ENCODE measurements at regions not wholly inside any gene's neighbourhood (a gene's known extent, or its start where the extent isn't known, plus 50 kb on each side); places are given as distances from the start of the nearest gene placed in this dataset.
"Not testable (repeated sequence)": the region's sequence is repeated elsewhere in the genome, so short reads cannot be mapped to it uniquely, and the experiment has no call there.

GRCh38 chr1:73827283-73827682 is 370.7 kb downstream of the LRRIQ3 start:
- H3K36me3 Mint-ChIP-seq (ENCODE audit: low read depth); H3K4me3 Mint-ChIP-seq; H3K27me3 Mint-ChIP-seq; DNase-seq; H3K4me1 Mint-ChIP-seq; H3K27ac Mint-ChIP-seq; H3K9me3 ChIP-seq (ENCODE audit: control insufficient read depth, low read length, poor library complexity, severe bottlenecking); ATAC-seq: not testable (repeated sequence)

GRCh38 chr1:73824065-73824464 is 373.9 kb downstream of the LRRIQ3 start:
- ATAC-seq (no peak), DNase-seq (no peak)
- Mint-ChIP-seq H3K4me1 (no peaks in the 10 kb centered on the region), H3K27me3 (no peaks in the 10 kb centered on the region), H3K4me3 (no peak overlapping the region), H3K27ac (no peak overlapping the region), H3K36me3 (ENCODE audit: low read depth) (no peaks in the 10 kb centered on the region)
- H3K9me3 ChIP-seq (ENCODE audit: control insufficient read depth, low read length, poor library complexity, severe bottlenecking): no peaks in the 10 kb centered on the region

GRCh38 chr1:73821520-73821919 is 376.5 kb downstream of the LRRIQ3 start:
- H3K4me1 Mint-ChIP-seq: no peaks in the 10 kb centered on the region
- no peak overlapping the region for H3K27ac Mint-ChIP-seq
- H3K4me3 Mint-ChIP-seq: no peak overlapping the region
- no peaks in the 10 kb centered on the region for H3K27me3 Mint-ChIP-seq
- ATAC-seq (no peak), DNase-seq (no peak)
- no peaks in the 10 kb centered on the region for H3K36me3 Mint-ChIP-seq (ENCODE audit: low read depth)
- H3K9me3 ChIP-seq (ENCODE audit: control insufficient read depth, low read length, poor library complexity, severe bottlenecking): no peaks in the 10 kb centered on the region

GRCh38 chr1:73820843-73821242 is 377.1 kb downstream of the LRRIQ3 start:
- H3K9me3 ChIP-seq (ENCODE audit: control insufficient read depth, low read length, poor library complexity, severe bottlenecking): no peaks in the 10 kb centered on the region
- no peak overlapping the region for H3K4me3 Mint-ChIP-seq
- no peak for ATAC-seq
- no peak overlapping the region for H3K27ac Mint-ChIP-seq
- H3K36me3 Mint-ChIP-seq (ENCODE audit: low read depth): no peaks in the 10 kb centered on the region
- H3K27me3 Mint-ChIP-seq: no peaks in the 10 kb centered on the region
- no peaks in the 10 kb centered on the region for H3K4me1 Mint-ChIP-seq
- no peak for DNase-seq

- Mint-ChIP-seq H3K27ac (no peak overlapping the region), H3K27me3 (no peaks in the 10 kb centered on the region), H3K4me1 (no peaks in the 10 kb centered on the region), H3K36me3 (ENCODE audit: low read depth) (no peaks in the 10 kb centered on the region), H3K4me3 (no peak overlapping the region)
- no peaks in the 10 kb centered on the region for H3K9me3 ChIP-seq (ENCODE audit: control insufficient read depth, low read length, poor library complexity, severe bottlenecking)
- no peak for DNase-seq
- no peak for ATAC-seq
Observed at GRCh38 chr1:73813716-73814115, 384.3 kb downstream of the LRRIQ3 start.

GRCh38 chr1:73813236-73813635 is 384.7 kb downstream of the LRRIQ3 start:
- no peak overlapping the region for H3K27ac Mint-ChIP-seq
- H3K27me3 Mint-ChIP-seq: no peaks in the 10 kb centered on the region
- H3K36me3 Mint-ChIP-seq (ENCODE audit: low read depth): no peaks in the 10 kb centered on the region
- no peaks in the 10 kb centered on the region for H3K4me1 Mint-ChIP-seq
- no peak overlapping the region for H3K4me3 Mint-ChIP-seq
- DNase-seq: no peak
- no peak for ATAC-seq
- H3K9me3 ChIP-seq (ENCODE audit: control insufficient read depth, low read length, poor library complexity, severe bottlenecking): no peaks in the 10 kb centered on the region

GRCh38 chr1:73811798-73812197 is 386.2 kb downstream of the LRRIQ3 start:
- DNase-seq: no peak

GRCh38 chr1:73804935-73805334 is 393.0 kb downstream of the LRRIQ3 start:
- ATAC-seq (no peak), DNase-seq (no peak)
- H3K36me3 Mint-ChIP-seq (ENCODE audit: low read depth): no peaks in the 10 kb centered on the region
- H3K27ac Mint-ChIP-seq: no peak overlapping the region
- H3K9me3 ChIP-seq (ENCODE audit: control insufficient read depth, low read length, poor library complexity, severe bottlenecking): no peaks in the 10 kb centered on the region
- H3K4me1 Mint-ChIP-seq: no peaks in the 10 kb centered on the region
- H3K4me3 Mint-ChIP-seq: no peak overlapping the region
- H3K27me3 Mint-ChIP-seq: no peaks in the 10 kb centered on the region

More at GRCh38 chr1:73811798-73812197, 386.2 kb downstream of the LRRIQ3 start:
- Mint-ChIP-seq H3K4me3 (no peak overlapping the region), H3K27me3 (no peaks in the 10 kb centered on the region), H3K27ac (no peak overlapping the region), H3K4me1 (no peaks in the 10 kb centered on the region), H3K36me3 (ENCODE audit: low read depth) (no peaks in the 10 kb centered on the region)
- ATAC-seq: no peak
- H3K9me3 ChIP-seq (ENCODE audit: control insufficient read depth, low read length, poor library complexity, severe bottlenecking): no peaks in the 10 kb centered on the region

- H3K27ac Mint-ChIP-seq: no peak overlapping the region
- H3K27me3 Mint-ChIP-seq: no peaks in the 10 kb centered on the region
- no peaks in the 10 kb centered on the region for H3K4me1 Mint-ChIP-seq
- ATAC-seq: no peak
- no peak overlapping the region for H3K4me3 Mint-ChIP-seq
- H3K36me3 Mint-ChIP-seq (ENCODE audit: low read depth): no peaks in the 10 kb centered on the region
- no peak for DNase-seq
- no peaks in the 10 kb centered on the region for H3K9me3 ChIP-seq (ENCODE audit: control insufficient read depth, low read length, poor library complexity, severe bottlenecking)
Observed at GRCh38 chr1:73803380-73803779, 394.6 kb downstream of the LRRIQ3 start.

- Mint-ChIP-seq H3K36me3 (ENCODE audit: low read depth) (no peaks in the 10 kb centered on the region), H3K27ac (no peak overlapping the region), H3K4me3 (no peak overlapping the region), H3K27me3 (no peaks in the 10 kb centered on the region), H3K4me1 (no peaks in the 10 kb centered on the region)
- H3K9me3 ChIP-seq (ENCODE audit: control insufficient read depth, low read length, poor library complexity, severe bottlenecking): no peaks in the 10 kb centered on the region
- ATAC-seq (no peak), DNase-seq (no peak)
Observed at GRCh38 chr1:73801912-73802429, 396.0 kb downstream of the LRRIQ3 start.

GRCh38 chr1:73800376-73800775 is 397.6 kb downstream of the LRRIQ3 start:
- DNase-seq: no peak
- ATAC-seq: no peak
- Mint-ChIP-seq H3K36me3 (ENCODE audit: low read depth) (no peaks in the 10 kb centered on the region), H3K4me1 (no peaks in the 10 kb centered on the region), H3K27ac (no peak overlapping the region), H3K27me3 (no peaks in the 10 kb centered on the region), H3K4me3 (no peak overlapping the region)
- no peaks in the 10 kb centered on the region for H3K9me3 ChIP-seq (ENCODE audit: control insufficient read depth, low read length, poor library complexity, severe bottlenecking)

- ATAC-seq (no peak), DNase-seq (no peak)
- Mint-ChIP-seq H3K27me3 (no peaks in the 10 kb centered on the region), H3K27ac (no peak overlapping the region), H3K36me3 (ENCODE audit: low read depth) (no peaks in the 10 kb centered on the region), H3K4me3 (no peak overlapping the region), H3K4me1 (no peaks in the 10 kb centered on the region)
- H3K9me3 ChIP-seq (ENCODE audit: control insufficient read depth, low read length, poor library complexity, severe bottlenecking): no peaks in the 10 kb centered on the region
Observed at GRCh38 chr1:73789965-73790364, 408.0 kb downstream of the LRRIQ3 start.

GRCh38 chr1:73784026-73784425 is 413.9 kb downstream of the LRRIQ3 start:
- Mint-ChIP-seq H3K27ac (no peak overlapping the region), H3K27me3 (no peaks in the 10 kb centered on the region), H3K4me1 (no peaks in the 10 kb centered on the region), H3K4me3 (no peak overlapping the region), H3K36me3 (ENCODE audit: low read depth) (no peaks in the 10 kb centered on the region)
- peaks cover 2% of the 10 kb centered on the region for H3K9me3 ChIP-seq (ENCODE audit: control insufficient read depth, low read length, poor library complexity, severe bottlenecking)
- DNase-seq (no peak), ATAC-seq (no peak)

GRCh38 chr1:73783352-73783751 is 414.6 kb downstream of the LRRIQ3 start:
- no peaks in the 10 kb centered on the region for H3K4me1 Mint-ChIP-seq
- peaks cover 2% of the 10 kb centered on the region for H3K9me3 ChIP-seq (ENCODE audit: control insufficient read depth, low read length, poor library complexity, severe bottlenecking)
- H3K27me3 Mint-ChIP-seq: no peaks in the 10 kb centered on the region
- no peak overlapping the region for H3K27ac Mint-ChIP-seq
- H3K36me3 Mint-ChIP-seq (ENCODE audit: low read depth): no peaks in the 10 kb centered on the region
- DNase-seq (no peak), ATAC-seq (no peak)
- no peak overlapping the region for H3K4me3 Mint-ChIP-seq

Measured in T-helper 17 cell (primary cell).